Stimulated activated CD8-positive, alpha-beta memory T cell treated with anti-CD3 and anti-CD28 coated beads, Interleukin-12 subunit alpha, Interleukin-12 subunit beta, amount 100 ng/mL, for 4 hours (primary cell): ENCODE measurements at regions not wholly inside any gene's neighbourhood (a gene's known extent, or its start where the extent isn't known, plus 50 kb on each side); places are given as distances from the start of the nearest gene placed in this dataset.
A peak's percentile ranks its signal among the peaks of the same experiment; 100 is the strongest.

ENCODE experiments used
- DNase-seq: peaks from one replicate; pipeline ENCODE4 v3.0.0-alpha.2; 2020; ENCODE audit warnings: low read depth

DNA sequence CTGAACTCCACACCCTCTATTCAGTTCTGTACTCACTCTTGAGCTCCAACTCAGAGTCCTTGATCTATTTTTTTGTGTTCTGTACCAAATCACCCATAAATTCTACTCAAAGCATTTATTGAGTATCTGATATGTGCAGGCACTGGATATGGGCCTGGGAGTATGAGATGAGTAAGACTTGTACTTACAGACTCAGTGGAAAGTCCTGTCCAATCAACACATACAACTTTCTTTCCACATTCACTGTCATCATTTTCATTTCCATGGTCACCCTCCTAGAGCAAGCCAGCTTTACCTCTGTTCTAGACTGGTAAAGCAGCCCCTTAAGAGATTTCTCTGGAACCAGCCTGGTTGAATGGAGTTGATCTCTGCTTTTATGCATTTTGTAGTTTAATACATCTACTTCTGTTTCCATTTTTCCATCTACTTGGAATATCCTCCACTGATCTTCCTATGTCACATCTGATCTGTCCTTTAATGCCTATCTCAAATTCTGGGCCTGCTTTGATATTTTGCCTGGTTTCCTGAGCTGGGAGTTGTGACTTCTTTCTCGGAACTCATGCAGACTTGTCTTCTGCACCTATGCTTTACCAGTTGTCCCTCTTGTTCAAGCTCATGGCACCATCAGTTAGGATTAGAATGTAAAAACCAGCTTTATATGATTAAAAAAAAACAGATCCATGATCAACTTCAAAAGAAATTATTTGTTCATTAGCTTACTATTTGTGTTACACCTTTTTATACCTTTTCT, 96.9 kb upstream of the GLS start:
- no peak for DNase-seq

DNA sequence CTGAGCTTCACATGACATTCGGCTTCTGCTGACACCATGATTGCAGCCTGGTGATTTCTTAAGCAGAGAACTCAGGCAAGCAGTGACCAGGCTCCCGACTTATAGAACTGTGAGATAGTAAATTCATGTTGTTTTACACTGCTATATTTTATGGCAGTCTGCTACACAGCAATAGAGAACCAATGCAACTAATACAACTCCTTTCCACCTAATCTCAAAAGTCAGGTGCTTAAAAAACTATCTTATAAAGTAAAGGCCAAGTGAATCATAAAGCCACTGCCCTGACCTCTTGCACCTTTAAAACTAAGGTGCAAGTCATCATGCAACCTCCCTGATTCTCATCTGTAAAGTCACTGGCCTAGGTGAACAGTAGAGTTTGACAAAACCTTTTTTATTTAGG, 95.3 kb upstream of the GLS start:
- no peak for DNase-seq

DNA sequence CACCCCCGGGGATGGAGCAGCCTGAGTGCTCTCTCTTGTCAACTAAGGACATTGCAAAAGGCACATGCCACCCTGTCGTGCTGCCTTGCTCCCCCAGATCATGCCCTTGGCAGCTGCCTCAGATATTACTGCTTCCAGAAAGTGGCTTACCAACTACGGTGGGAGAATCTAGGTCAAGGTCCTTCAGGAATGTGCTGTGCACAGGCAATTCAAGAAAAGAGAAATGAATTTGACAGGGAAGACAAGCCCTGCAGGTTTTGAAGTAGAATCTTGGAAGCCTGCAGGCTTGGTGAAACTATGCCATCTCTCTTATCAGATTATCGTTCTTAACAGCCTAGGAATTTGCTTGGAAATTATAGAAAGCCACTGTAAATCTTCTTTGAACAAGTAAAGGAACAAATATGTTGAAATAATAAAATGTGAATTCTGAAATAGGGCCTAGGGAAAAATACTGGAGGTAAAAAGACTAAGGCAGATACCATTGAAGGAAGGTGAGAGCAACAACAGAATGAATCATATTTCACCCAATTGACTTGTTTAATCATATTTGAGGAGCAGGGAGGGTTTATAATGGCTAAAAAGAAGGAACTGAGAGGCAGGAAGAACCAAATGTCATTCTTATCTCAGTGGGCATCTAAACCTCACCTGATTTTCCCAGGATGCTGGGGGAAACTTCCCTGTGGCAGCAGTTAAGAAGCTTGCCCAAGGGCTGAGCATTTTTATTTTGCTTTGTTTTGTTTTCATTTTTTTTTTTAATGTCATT, 94.0 kb upstream of the GLS start:
- DNase-seq = no peak

GRCh38 chr2:190787743-190788235, 92.8 kb upstream of the GLS start:
- DNase-seq = no peak

DNA sequence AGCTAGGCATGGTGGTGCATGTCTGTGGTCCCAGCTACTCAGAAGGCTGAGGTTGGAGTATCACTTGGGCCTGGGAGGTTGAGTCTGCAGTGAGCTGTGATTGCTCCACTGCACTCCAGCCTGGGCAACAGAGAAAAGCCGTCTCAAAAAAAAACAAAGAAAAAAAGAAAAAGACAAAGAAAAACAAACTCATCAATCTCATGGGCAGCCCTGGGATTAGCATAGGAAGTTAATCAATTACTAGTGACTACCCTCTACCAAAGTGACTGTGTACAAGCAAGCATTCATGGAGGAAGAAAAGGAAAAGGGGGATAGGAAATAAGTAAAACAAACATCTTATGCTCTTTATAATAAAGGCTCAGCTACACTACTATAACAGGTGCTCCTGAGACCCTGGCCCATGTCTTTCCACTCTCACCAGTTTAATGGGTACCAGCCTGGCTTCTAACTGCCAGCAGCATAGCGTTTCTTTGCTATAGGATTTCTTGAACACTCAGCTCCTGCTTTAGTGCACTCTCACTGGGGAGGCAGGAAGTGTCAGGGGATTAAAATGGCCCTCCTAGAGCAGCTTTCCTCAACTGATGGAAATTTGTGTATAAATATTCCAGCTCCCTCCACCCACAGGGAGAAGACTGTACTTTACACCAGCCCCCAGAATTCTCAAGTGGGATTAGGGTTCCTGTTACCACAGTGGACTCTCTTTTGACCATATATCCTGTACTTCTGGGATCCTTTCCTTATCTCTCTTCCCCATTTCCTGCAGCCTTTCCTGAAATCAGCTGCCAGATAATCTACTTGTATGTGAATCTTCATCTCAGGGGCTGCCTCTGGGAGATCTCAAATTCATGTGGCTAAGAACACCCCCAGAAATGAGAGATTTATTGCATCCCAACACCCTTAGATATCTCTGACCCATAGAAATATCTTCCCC, 91.3 kb upstream of the GLS start:
- no peak for DNase-seq

GRCh38 chr2:190791347-190791975, 89.2 kb upstream of the GLS start:
- DNase-seq = peak; percentile 37

GRCh38 chr2:190791976-190792575, 88.5 kb upstream of the GLS start:
- DNase-seq = no peak

- DNase-seq = no peak
These were observed 87.4 kb upstream of the GLS start for GRCh38 chr2:190792956-190793888.

- DNase-seq = no peak
These were observed 86.2 kb upstream of the GLS start for GRCh38 chr2:190794377-190794776.

- no peak for DNase-seq
These were observed 85.8 kb upstream of the GLS start for GRCh38 chr2:190794790-190795189.

GRCh38 chr2:190795686-190796085, 84.9 kb upstream of the GLS start:
- DNase-seq = no peak

DNA sequence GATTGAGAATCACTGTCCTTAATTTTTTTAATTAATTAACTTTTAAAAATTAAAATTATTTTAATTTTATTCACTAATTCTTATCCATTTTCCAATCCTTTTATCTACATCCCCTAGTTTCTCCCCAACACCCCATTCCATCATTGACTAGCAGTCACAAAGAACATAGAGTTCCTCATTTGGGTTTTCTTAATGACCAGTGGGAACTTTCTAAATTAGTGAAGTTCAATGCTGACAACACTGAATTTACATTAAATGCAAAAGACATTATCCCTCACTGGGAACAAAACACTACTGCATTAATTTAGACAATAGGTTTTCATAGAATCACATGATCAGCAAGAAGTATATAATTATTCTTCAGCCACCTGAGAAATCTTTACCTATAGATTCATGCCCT, 80.6 kb upstream of the GLS start:
- DNase-seq = no peak

DNA sequence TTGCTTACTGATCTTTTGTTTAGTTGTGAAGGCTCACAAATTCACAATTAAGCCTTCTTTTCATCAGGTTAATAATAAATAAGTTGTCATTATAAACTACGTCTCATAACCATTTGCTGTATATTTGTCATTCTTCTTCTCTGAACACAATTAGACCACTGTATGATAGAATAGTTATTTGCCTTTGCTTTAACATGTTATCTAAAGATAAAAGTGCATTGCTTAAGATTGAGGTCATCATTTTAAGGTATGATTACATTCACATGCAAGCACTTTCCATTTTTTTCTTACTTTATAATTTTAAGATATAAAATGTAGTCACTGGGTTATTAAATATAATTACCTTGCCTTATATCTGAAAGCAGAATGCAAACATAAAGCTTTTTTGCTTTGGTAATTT, 80.1 kb upstream of the GLS start:
- no peak for DNase-seq

DNA sequence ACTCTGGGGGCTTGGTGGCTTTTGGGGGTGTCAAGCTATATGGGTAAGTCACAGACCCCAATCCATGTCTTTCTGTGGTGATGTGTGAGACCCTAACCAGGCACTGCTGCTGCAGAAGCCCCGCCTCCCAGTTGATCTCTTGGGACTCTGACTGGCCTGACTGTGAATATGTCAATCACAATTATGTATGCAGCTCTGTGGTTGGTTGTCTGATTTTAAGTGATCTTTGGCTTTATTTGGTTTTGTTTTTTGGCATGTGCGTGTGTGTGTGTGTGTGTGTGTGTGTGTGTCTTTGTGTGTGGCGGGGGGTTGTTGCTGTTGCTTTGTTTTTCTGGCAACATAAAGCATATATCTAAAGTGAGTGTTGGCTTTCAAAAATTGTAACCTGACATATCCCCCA, 78.5 kb upstream of the GLS start:
- no peak for DNase-seq

DNA sequence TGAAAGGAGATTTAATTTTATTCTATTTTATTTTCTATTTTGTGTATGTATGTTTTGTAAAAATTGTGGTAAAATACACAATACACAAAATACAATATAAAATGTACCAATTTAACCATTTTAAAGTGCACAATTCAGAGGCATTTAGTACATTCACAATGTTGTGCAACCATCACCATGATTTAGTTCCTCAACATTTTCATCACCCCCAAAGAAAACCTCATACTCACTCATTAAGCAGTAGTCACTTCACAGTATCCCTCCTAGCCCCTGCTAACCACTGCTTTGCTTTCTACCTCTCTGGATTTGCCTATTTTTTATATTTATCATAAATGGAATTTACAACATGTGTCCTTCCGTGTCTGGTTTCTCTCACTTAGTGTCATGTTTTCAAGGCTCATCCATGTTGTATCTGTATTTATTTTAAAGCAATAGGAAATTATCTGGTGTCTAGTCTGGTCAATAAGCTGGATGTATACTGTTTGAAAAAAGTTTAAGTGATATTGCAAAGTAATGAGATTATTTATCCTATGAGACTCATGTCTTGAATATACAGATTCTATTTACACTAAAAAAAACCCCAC, 77.9 kb upstream of the GLS start:
- no peak for DNase-seq

- no peak for DNase-seq
These were observed 76.3 kb upstream of the GLS start for GRCh38 chr2:190804182-190804795.

DNA sequence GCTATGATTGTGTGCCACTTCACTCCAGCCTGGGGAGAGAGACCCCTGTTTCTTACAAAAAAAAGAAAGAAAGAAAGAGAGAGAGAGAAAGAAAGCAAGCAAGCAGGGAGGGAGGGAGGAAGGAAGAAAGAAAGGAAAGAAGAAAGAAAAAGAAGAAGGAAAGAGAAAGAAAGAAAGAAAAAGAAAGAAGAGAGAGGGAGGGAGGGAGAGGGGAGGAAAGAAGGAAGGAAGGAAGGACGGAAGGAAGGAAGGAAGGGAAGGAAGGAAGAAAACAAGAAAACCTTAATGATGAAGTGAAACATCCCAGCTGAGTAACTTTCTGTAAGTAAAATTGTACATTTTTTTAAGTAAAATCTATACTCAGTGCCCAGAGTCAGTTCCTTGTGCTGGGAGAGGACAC, 75.5 kb upstream of the GLS start:
- no peak for DNase-seq

DNA sequence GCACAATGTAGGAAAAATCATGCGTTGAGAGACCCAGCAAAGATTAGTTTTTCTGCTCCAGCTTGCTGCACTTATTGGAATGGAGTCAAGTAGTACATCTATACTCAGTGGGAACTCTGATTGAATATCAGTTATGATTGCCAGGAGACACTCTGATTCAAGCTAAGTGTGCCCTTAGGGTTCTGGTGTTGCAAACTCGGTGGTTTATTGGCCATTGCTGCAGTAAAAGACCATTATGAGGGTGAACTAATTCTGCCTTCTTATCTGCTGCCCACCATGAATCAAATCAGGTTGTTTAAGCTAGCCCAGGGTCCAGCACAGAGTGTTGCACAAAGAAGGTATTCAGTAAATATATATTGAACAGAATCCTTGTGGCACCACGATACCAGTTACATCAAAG, 74.8 kb upstream of the GLS start:
- DNase-seq = no peak

DNA sequence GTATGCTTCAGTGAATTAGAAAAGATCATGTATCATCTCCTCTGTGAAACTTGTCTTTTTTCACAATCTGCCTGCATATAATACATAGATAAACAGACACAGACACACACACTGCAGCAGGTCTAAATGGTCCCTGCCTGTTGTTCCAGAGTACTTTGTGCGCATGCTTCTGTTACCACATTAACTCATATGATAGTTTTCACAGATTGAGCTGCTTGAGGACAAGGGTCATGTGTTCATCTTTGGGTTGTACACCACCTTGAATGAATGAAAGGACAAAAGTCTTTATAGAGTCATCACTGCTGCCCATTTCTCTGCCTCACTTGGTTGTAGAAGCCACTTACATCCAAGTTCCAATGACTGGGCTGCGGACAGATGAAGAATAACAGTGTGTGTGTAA, 72.7 kb upstream of the GLS start:
- no peak for DNase-seq
